ENCODE measurements at regions not wholly inside any gene's neighbourhood (a gene's known extent, or its start where the extent isn't known, plus 50 kb on each side); places are given as distances from the start of the nearest gene placed in this dataset.
A peak's percentile ranks its signal among the peaks of the same experiment; 100 is the strongest.

- DNase-seq (ENCODE audit: low read depth) = no peak
- TF ChIP-seq CTCF (conservative IDR thresholded peaks at IDR 0.05; ENCODE audit: control insufficient read depth, insufficient read depth, low read depth, low read length) = no peak
- H3K4me3 ChIP-seq (ENCODE audit: control insufficient read depth, low read depth, low read length) = no peak overlapping the region
These were observed 1154.0 kb downstream of the IGSF11 start for GRCh38 chr3:117880638-117881037.

DNA sequence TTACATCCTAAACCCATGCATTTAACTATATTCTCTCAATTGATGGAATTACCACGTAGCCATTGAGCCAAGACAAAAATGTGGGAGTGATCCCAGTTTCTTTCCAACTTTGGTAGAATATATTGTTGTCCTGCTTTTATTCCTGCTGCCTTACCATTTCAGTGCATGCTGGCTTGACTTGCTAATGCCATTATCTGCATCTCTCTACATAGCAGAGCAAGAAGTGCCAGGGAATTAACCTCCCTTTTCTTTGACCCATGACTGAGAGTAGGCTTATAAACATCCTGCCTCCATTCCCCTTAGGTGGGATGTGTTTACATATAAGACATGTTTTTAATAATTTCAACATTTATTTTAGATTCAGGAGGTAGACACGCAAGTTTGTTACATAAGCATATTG lies 1153.4 kb downstream of the IGSF11 start:
- DNase-seq (ENCODE audit: low read depth) = no peak
- no peak overlapping the region for H3K4me3 ChIP-seq (ENCODE audit: control insufficient read depth, low read depth, low read length)
- no peak for TF ChIP-seq CTCF (conservative IDR thresholded peaks at IDR 0.05; ENCODE audit: control insufficient read depth, insufficient read depth, low read depth, low read length)

DNA sequence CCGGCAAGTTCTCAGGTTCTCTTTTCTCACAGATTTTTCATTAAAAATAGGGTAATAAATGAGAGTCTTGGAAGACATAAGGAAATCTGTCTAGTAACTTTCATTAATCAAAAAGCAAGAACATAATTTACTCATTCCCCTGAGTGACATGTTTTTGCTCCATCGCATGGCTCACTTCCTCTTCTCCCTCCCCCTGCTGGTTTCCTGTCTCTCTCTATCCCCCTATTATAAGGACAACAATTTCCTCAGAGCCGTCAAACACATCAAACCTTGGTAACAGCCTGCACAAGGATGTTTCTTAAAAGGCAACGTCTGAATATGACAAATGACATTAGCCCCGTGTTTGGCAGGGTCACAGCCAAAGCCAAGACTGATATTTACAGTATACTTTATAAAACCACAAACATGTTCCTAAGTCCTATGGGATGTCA lies 1149.6 kb downstream of the IGSF11 start:
- no peak for DNase-seq (ENCODE audit: low read depth)
- no peak for TF ChIP-seq CTCF (conservative IDR thresholded peaks at IDR 0.05; ENCODE audit: control insufficient read depth, insufficient read depth, low read depth, low read length)
- H3K4me3 ChIP-seq (ENCODE audit: control insufficient read depth, low read depth, low read length) = no peak overlapping the region

DNA sequence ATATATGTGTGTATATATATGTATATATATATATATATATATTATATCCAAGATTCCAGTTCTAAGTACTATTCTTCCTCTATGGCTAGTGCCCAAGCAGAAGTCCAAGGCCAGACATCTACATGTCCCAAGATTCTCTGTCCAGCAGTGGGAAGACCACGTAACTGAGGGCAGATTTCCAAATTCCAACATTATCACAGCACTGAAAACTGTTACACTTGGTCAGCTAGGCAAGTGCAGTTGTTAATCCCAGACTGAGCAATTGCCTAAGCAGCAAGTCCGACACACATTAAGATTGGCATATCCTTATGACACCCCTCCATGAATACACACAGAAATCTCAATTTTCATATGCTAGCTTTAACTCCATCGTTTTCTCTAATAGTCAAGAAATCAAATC lies 1148.5 kb downstream of the IGSF11 start:
- no peak for DNase-seq (ENCODE audit: low read depth)
- H3K4me3 ChIP-seq (ENCODE audit: control insufficient read depth, low read depth, low read length) = no peak overlapping the region
- TF ChIP-seq CTCF (conservative IDR thresholded peaks at IDR 0.05; ENCODE audit: control insufficient read depth, insufficient read depth, low read depth, low read length) = no peak

GRCh38 chr3:117887031-117887430 lies 1147.6 kb downstream of the IGSF11 start:
- TF ChIP-seq CTCF (conservative IDR thresholded peaks at IDR 0.05; ENCODE audit: control insufficient read depth, insufficient read depth, low read depth, low read length) = no peak
- no peak overlapping the region for H3K4me3 ChIP-seq (ENCODE audit: control insufficient read depth, low read depth, low read length)
- no peak for DNase-seq (ENCODE audit: low read depth)

DNA sequence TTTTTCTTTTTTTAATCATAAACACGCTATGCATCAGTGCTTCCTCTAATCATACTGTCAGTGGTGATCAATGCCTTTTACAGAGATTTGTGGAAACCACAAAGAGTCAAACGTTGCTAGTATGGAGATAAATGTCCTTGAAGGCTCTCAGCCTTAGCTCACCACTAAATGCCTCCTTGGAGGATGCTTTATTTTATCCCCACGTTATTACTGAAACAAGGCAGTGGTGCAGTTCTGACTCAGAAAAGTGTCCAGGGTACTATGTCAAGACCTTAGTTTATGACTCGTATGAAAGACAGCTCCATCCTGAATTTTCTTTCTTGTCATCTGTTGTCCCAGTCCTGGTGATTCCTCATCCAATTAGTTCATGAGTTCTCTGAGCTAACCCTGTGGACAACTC lies 1146.7 kb downstream of the IGSF11 start:
- no peak for TF ChIP-seq CTCF (conservative IDR thresholded peaks at IDR 0.05; ENCODE audit: control insufficient read depth, insufficient read depth, low read depth, low read length)
- no peak overlapping the region for H3K4me3 ChIP-seq (ENCODE audit: control insufficient read depth, low read depth, low read length)
- DNase-seq (ENCODE audit: low read depth) = peak; percentile 51

- peak; percentile 70 for DNase-seq (ENCODE audit: low read depth)
- no peak overlapping the region for H3K4me3 ChIP-seq (ENCODE audit: control insufficient read depth, low read depth, low read length)
- TF ChIP-seq CTCF (conservative IDR thresholded peaks at IDR 0.05; ENCODE audit: control insufficient read depth, insufficient read depth, low read depth, low read length) = no peak
These were observed 1142.2 kb downstream of the IGSF11 start for GRCh38 chr3:117892431-117892841.

All from fibroblast of mammary gland (primary cell).